WERI-Rb-1 (cell line): ENCODE measurements at regions not wholly inside any gene's neighbourhood (a gene's known extent, or its start where the extent isn't known, plus 50 kb on each side); places are given as distances from the start of the nearest gene placed in this dataset.

Experiments
- DNase-seq: peaks from one replicate; pipeline ENCODE4 v3.0.0-alpha.2; 2020
- H3K27ac ChIP-seq: fragments of 250-450 bp; sonication (Bioruptor Pico); 2 replicates; pipeline ENCODE4 v1.5.1; 2020; ENCODE audit warnings: mild to moderate bottlenecking, moderate library complexity
- H3K27me3 ChIP-seq: fragments of 250-450 bp; sonication (Bioruptor Pico); 2 replicates; pipeline ENCODE4 v1.5.1; 2021; ENCODE audit warnings: mild to moderate bottlenecking, low read depth, moderate library complexity; ENCODE audit not compliant: insufficient read depth, severe bottlenecking
- H3K36me3 ChIP-seq: fragments of 250-450 bp; sonication (Bioruptor Pico); 2 replicates; pipeline ENCODE4 v1.5.1; 2020; ENCODE audit warnings: mild to moderate bottlenecking, moderate library complexity
- H3K4me3 ChIP-seq: 2 replicates; pipeline ENCODE4 v1.5.1; 2011; ENCODE audit warnings: low read depth, mild to moderate bottlenecking, control low read depth, low read length
- H3K9me3 ChIP-seq: fragments of 250-450 bp; sonication (Bioruptor Pico); 2 replicates; pipeline ENCODE4 v1.5.1; 2021; ENCODE audit warnings: mild to moderate bottlenecking, moderate library complexity; ENCODE audit not compliant: severe bottlenecking
- CTCF ChIP-seq: IDR thresholded peaks from 2 replicates; pipeline ENCODE4 v1.5.1; 2011; ENCODE audit warnings: low read depth, mild to moderate bottlenecking, control low read depth, inconsistent platforms, low read length

- Histone ChIP-seq H3K27me3 (no peaks in the 10 kb centered on the region), H3K27ac (no peak overlapping the region), H3K4me3 (no peak overlapping the region), H3K9me3 (no peaks in the 10 kb centered on the region), H3K36me3 (no peaks in the 10 kb centered on the region)
- DNase-seq = no peak
- no peak for TF ChIP-seq CTCF
Observed at GRCh38 chr18:75809926-75810255, 382.4 kb upstream of the SMIM21 start.

GRCh38 chr18:75809151-75809925 is 381.8 kb upstream of the SMIM21 start:
- no peak for TF ChIP-seq CTCF
- H3K4me3 ChIP-seq = no peak overlapping the region
- H3K36me3 ChIP-seq = no peaks in the 10 kb centered on the region
- no peaks in the 10 kb centered on the region for H3K27me3 ChIP-seq
- DNase-seq = no peak
- H3K9me3 ChIP-seq = no peaks in the 10 kb centered on the region
- H3K27ac ChIP-seq = no peak overlapping the region

- Histone ChIP-seq H3K27ac (no peak overlapping the region), H3K27me3 (no peaks in the 10 kb centered on the region), H3K36me3 (no peaks in the 10 kb centered on the region), H3K4me3 (no peak overlapping the region), H3K9me3 (no peaks in the 10 kb centered on the region)
- no peak for TF ChIP-seq CTCF
- DNase-seq = no peak
Observed at GRCh38 chr18:75805265-75805664, 377.8 kb upstream of the SMIM21 start.

- Histone ChIP-seq H3K4me3 (no peak overlapping the region), H3K27me3 (no peaks in the 10 kb centered on the region), H3K36me3 (no peaks in the 10 kb centered on the region), H3K9me3 (no peaks in the 10 kb centered on the region), H3K27ac (no peak overlapping the region)
- no peak for DNase-seq
- TF ChIP-seq CTCF = no peak
Observed at GRCh38 chr18:75802681-75803080, 375.2 kb upstream of the SMIM21 start.

GRCh38 chr18:75801178-75801577 is 373.7 kb upstream of the SMIM21 start:
- Histone ChIP-seq H3K9me3 (no peaks in the 10 kb centered on the region), H3K36me3 (no peaks in the 10 kb centered on the region), H3K27ac (no peak overlapping the region), H3K27me3 (no peaks in the 10 kb centered on the region), H3K4me3 (no peak overlapping the region)
- no peak for DNase-seq
- TF ChIP-seq CTCF = no peak

- Histone ChIP-seq H3K27ac (no peak overlapping the region), H3K9me3 (no peaks in the 10 kb centered on the region), H3K27me3 (no peaks in the 10 kb centered on the region), H3K36me3 (no peaks in the 10 kb centered on the region), H3K4me3 (no peak overlapping the region)
- DNase-seq = no peak
- TF ChIP-seq CTCF = no peak
Observed at GRCh38 chr18:75800331-75800648, 372.8 kb upstream of the SMIM21 start.
